PC-9 (cell line): ENCODE measurements at regions not wholly inside any gene's neighbourhood (a gene's known extent, or its start where the extent isn't known, plus 50 kb on each side); places are given as distances from the start of the nearest gene placed in this dataset.
"Not testable (repeated sequence)": the region's sequence is repeated elsewhere in the genome, so short reads cannot be mapped to it uniquely, and the experiment has no call there.

Experiments used
- CTCF ChIP-seq: fragments of 200-600 bp; sonication (generic); conservative IDR thresholded peaks from 2 replicates; pipeline ENCODE4 v1.6.1; 2017; ENCODE audit warnings: mixed run types, antibody characterized with exemption, mild to moderate bottlenecking, moderate library complexity
- EZH2 ChIP-seq: fragments of 200-600 bp; sonication (generic); IDR thresholded peaks from 2 replicates; pipeline ENCODE4 v1.8.0; 2017; ENCODE audit warnings: antibody characterized with exemption, low read depth

- not testable (repeated sequence) for TF ChIP-seq CTCF, EZH2
Measured at GRCh38 chr7:46751927-46752723, 829.8 kb downstream of the TNS3 start.
